ENCODE measurements at regions not wholly inside any gene's neighbourhood (a gene's known extent, or its start where the extent isn't known, plus 50 kb on each side); places are given as distances from the start of the nearest gene placed in this dataset.

DNA sequence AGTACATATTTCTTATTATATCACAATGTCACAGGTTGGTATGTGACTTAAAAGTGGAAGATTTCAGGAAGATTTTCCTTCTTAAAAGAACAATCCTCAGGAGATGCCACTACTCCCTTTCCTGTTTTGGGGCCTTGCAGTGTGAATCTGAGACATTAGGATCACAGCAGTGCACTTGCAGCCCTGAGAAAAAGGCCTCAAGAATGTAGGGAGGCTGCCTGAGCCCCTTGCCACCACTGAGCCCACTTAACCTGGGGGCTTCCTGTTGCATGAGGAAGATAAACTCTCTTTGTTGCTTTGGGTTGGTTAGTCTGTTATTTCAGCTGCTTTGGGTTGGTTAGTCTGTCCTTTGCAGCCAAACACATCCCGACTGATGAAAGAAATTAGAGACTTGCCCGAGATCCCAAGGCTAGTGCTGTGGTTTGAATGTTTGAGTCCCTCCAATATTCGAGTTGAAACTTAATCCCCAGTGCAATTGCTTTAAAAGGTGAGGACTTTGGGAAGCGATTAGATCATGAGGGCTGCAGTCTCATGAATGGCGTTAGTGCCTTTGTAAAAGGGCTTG is 151.3 kb upstream of the SP4 start:
- Histone ChIP-seq H3K9me3 (ENCODE audit: control insufficient read depth, insufficient read depth, low read length) (no peaks in the 10 kb centered on the region), H3K9ac (ENCODE audit: low read depth, low read length) (no peak overlapping the region), H3K27ac (ENCODE audit: low read depth, low read length) (no peak overlapping the region), H3K27me3 (ENCODE audit: control insufficient read depth, insufficient read depth, low read length) (no peaks in the 10 kb centered on the region), H3K36me3 (ENCODE audit: control insufficient read depth, insufficient read depth, low read length) (no peaks in the 10 kb centered on the region), H3K4me1 (ENCODE audit: control insufficient read depth, insufficient read depth, low read length) (peaks cover 10% of the 10 kb centered on the region), H3K4me3 (ENCODE audit: low read depth, low read length) (no peak overlapping the region)

DNA sequence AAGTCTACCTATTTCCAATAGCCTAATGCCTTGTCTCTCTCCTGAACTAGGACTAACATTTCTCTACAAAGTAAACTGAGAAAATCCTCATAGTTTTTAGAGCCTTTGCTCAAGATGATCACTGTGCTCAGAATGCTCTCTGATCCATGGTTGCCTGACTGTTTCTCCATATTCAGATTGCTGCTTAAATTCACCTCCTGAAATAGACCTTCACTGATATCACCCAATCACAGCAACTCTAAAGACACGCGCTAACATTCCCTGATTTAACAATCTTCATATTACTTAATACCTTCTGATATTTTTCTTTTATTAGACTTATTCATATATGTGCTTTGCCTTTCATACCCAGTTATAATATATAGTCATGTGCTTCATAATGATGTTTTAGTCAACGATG is 148.9 kb upstream of the SP4 start:
- no peaks in the 10 kb centered on the region for H3K9me3 ChIP-seq (ENCODE audit: control insufficient read depth, insufficient read depth, low read length)
- no peaks in the 10 kb centered on the region for H3K36me3 ChIP-seq (ENCODE audit: control insufficient read depth, insufficient read depth, low read length)
- peaks cover 10% of the 10 kb centered on the region for H3K4me1 ChIP-seq (ENCODE audit: control insufficient read depth, insufficient read depth, low read length)
- H3K9ac ChIP-seq (ENCODE audit: low read depth, low read length): no peak overlapping the region
- no peak overlapping the region for H3K27ac ChIP-seq (ENCODE audit: low read depth, low read length)
- H3K4me3 ChIP-seq (ENCODE audit: low read depth, low read length): no peak overlapping the region
- H3K27me3 ChIP-seq (ENCODE audit: control insufficient read depth, insufficient read depth, low read length): no peaks in the 10 kb centered on the region

DNA sequence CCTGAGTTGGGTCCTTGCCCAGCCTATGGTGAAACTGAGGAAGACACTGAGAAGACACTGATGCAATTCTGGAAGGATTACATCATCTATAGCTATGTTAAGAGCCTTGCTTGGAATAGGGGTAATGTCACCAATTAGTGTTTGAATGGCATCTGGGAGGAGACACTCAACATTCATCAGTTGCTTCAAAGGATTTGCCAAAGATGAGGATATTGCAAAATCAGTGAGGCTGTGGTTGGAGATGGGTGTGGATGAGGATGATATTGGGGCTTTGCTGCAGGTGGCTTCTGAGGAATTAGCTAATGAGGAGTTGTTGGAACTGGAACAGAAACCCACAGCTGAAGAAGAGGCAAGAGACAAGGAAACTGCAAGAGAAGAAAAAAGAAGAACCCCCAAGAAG is 146.7 kb upstream of the SP4 start:
- H3K9me3 ChIP-seq (ENCODE audit: control insufficient read depth, insufficient read depth, low read length): no peaks in the 10 kb centered on the region
- peaks cover 7% of the 10 kb centered on the region for H3K4me1 ChIP-seq (ENCODE audit: control insufficient read depth, insufficient read depth, low read length)
- H3K36me3 ChIP-seq (ENCODE audit: control insufficient read depth, insufficient read depth, low read length): no peaks in the 10 kb centered on the region
- no peak overlapping the region for H3K4me3 ChIP-seq (ENCODE audit: low read depth, low read length)
- no peaks in the 10 kb centered on the region for H3K27me3 ChIP-seq (ENCODE audit: control insufficient read depth, insufficient read depth, low read length)
- no peak overlapping the region for H3K27ac ChIP-seq (ENCODE audit: low read depth, low read length)
- no peak overlapping the region for H3K9ac ChIP-seq (ENCODE audit: low read depth, low read length)

DNA sequence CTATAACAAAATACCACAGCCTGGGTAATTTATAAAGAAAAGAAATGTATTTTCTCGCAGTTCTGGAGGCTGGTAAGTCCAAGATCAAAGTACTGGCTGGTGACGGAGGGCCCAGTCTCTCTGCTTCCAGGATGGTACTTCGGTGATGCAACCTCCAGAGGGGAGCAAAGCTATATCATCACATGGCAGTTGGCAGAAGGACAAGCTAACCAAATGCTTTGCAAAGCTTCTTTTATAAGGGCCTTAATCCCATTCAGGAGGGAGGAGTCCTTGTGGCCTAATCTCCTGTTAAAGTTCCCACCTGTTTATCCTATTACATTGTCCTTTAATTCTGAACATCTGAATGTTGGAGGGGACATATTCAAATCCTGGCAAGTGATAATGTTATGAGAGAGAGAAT is 134.1 kb upstream of the SP4 start:
- Histone ChIP-seq H3K4me3 (ENCODE audit: low read depth, low read length) (no peak overlapping the region), H3K27ac (ENCODE audit: low read depth, low read length) (no peak overlapping the region), H3K9me3 (ENCODE audit: control insufficient read depth, insufficient read depth, low read length) (no peaks in the 10 kb centered on the region), H3K4me1 (ENCODE audit: control insufficient read depth, insufficient read depth, low read length) (no peaks in the 10 kb centered on the region), H3K27me3 (ENCODE audit: control insufficient read depth, insufficient read depth, low read length) (no peaks in the 10 kb centered on the region), H3K9ac (ENCODE audit: low read depth, low read length) (no peak overlapping the region), H3K36me3 (ENCODE audit: control insufficient read depth, insufficient read depth, low read length) (no peaks in the 10 kb centered on the region)

DNA sequence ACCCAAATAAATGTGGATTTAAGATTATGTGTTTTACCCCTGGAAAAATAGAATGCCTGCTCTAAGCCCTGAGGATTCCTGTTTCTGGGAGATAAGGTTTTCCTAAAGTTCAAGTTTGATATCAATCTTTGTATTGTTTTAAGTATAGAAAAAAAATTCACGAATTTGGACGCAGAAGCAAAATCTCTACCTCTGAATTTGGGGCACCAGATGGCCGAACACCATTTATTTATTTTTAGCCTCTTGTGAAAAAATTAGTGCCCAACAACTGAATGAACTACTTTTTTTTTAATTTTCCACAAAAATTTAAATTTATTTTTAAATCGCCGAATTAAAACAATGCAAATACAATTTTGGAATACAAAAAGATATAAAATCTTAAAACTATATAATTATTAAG is 128.1 kb upstream of the SP4 start:
- Histone ChIP-seq H3K27me3 (ENCODE audit: control insufficient read depth, insufficient read depth, low read length) (no peaks in the 10 kb centered on the region), H3K9me3 (ENCODE audit: control insufficient read depth, insufficient read depth, low read length) (no peaks in the 10 kb centered on the region), H3K9ac (ENCODE audit: low read depth, low read length) (no peak overlapping the region), H3K27ac (ENCODE audit: low read depth, low read length) (no peak overlapping the region), H3K4me3 (ENCODE audit: low read depth, low read length) (no peak overlapping the region), H3K36me3 (ENCODE audit: control insufficient read depth, insufficient read depth, low read length) (no peaks in the 10 kb centered on the region), H3K4me1 (ENCODE audit: control insufficient read depth, insufficient read depth, low read length) (no peaks in the 10 kb centered on the region)

DNA sequence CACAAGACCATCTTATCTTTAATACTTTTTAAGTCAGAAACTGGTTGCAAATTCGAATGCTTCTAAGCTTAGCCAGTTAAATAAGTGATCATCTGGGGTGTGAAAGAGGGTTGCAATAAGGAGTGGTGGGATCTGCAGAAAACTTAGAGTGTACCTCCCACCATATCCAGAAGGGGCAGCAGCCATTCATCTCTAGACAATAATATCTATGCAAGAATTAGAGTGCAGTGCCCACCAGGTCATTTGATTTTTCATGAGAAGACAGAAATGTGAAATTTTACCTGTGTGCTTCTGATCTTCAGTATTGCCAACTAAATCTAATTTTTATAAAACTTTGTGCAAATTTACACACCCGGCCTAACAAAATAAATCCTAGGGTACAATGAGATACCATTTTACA is 127.2 kb upstream of the SP4 start:
- Histone ChIP-seq H3K4me1 (ENCODE audit: control insufficient read depth, insufficient read depth, low read length) (no peaks in the 10 kb centered on the region), H3K27ac (ENCODE audit: low read depth, low read length) (no peak overlapping the region), H3K36me3 (ENCODE audit: control insufficient read depth, insufficient read depth, low read length) (no peaks in the 10 kb centered on the region), H3K27me3 (ENCODE audit: control insufficient read depth, insufficient read depth, low read length) (no peaks in the 10 kb centered on the region), H3K9ac (ENCODE audit: low read depth, low read length) (no peak overlapping the region), H3K4me3 (ENCODE audit: low read depth, low read length) (no peak overlapping the region), H3K9me3 (ENCODE audit: control insufficient read depth, insufficient read depth, low read length) (no peaks in the 10 kb centered on the region)

DNA sequence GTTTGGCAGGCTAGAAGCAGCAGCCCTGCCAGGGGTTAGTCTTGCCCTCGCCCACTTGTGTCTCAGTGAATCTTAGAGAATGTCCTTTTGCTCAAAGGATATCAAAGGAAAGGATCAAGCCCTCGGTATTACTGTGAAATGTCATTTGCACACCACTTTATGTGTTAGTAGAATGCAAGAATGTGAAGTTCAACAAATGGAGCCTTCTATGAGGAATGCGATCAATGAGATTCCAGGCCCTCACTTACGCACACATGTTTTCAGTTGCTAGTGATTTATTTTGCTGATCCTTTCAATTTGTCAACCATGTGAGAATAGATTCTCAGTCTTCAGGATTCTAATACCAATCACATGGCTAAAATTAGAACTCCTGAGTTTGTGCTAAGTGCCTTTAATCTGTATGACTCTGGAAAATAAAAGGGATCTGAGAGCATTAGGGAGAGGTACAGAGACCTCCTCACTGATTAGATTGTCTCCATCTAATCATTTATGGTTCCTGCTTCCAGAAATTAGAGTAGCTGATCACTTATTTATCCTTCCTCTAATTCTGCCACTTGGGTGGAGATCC is 123.0 kb upstream of the SP4 start:
- Histone ChIP-seq H3K9ac (ENCODE audit: low read depth, low read length) (no peak overlapping the region), H3K4me1 (ENCODE audit: control insufficient read depth, insufficient read depth, low read length) (no peaks in the 10 kb centered on the region), H3K36me3 (ENCODE audit: control insufficient read depth, insufficient read depth, low read length) (no peaks in the 10 kb centered on the region), H3K9me3 (ENCODE audit: control insufficient read depth, insufficient read depth, low read length) (peaks cover 12% of the 10 kb centered on the region), H3K4me3 (ENCODE audit: low read depth, low read length) (no peak overlapping the region), H3K27me3 (ENCODE audit: control insufficient read depth, insufficient read depth, low read length) (no peaks in the 10 kb centered on the region), H3K27ac (ENCODE audit: low read depth, low read length) (no peak overlapping the region)

DNA sequence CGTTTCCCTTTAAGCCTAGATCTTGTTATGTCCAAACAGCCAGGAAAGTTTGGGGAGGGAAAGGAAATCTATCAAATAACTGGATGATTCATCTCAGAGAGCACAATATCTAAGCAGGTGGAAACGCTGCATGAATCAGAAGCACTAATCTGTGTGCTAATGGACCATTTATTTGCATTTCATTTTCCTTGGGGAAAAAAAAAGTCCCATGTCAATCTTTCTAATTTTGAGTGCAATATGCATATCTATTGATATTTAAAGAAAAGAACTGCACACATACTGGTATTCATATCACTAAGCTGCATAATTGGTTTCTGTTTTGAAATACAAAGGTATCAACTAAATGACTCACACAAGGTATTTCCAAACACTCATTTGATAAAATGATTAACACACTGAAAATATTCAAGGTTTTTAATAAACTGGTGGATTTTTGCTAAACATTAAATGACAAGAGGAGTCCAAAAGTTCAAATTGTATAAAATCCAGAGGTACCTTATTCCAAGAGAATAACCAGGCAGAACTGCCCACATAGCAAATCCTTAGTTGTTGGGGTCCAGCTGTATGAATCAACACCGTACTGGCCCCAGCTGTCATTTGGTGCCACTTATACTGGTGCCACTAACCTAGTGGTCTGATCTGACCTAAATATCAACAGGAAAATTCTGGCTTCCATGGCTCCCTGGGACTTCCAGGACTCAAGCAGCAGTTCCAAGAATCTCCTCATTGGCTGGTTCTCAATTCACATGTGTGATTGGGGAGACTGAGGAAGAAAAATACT is 122.2 kb upstream of the SP4 start:
- Histone ChIP-seq H3K9me3 (ENCODE audit: control insufficient read depth, insufficient read depth, low read length) (peaks cover 12% of the 10 kb centered on the region), H3K4me3 (ENCODE audit: low read depth, low read length) (no peak overlapping the region)

DNA sequence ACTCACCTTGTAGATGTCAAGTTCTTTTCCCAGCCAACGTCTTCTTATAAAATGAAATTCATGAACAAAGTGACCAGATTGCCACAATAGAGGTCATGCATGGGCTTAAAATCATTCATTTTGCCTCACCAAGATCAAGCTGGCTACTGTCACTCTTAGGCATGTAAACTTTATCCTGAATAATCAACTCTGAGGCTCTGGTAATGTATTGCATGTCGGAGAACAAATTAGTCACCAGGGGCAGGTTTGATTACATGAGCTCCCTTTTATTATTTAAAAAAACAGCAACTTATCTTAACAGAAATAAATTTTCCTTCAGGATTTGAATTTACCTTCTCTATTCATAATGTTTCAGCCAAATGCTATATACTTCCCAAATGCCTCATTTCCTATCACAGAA is 112.9 kb upstream of the SP4 start:
- H3K27me3 ChIP-seq (ENCODE audit: control insufficient read depth, insufficient read depth, low read length): no peaks in the 10 kb centered on the region
- H3K4me3 ChIP-seq (ENCODE audit: low read depth, low read length): no peak overlapping the region

More for the DNA sequence above, 122.2 kb upstream of the SP4 start:
- Histone ChIP-seq H3K36me3 (ENCODE audit: control insufficient read depth, insufficient read depth, low read length) (no peaks in the 10 kb centered on the region), H3K4me1 (ENCODE audit: control insufficient read depth, insufficient read depth, low read length) (no peaks in the 10 kb centered on the region), H3K27me3 (ENCODE audit: control insufficient read depth, insufficient read depth, low read length) (no peaks in the 10 kb centered on the region), H3K27ac (ENCODE audit: low read depth, low read length) (no peak overlapping the region), H3K9ac (ENCODE audit: low read depth, low read length) (no peak overlapping the region)

DNA sequence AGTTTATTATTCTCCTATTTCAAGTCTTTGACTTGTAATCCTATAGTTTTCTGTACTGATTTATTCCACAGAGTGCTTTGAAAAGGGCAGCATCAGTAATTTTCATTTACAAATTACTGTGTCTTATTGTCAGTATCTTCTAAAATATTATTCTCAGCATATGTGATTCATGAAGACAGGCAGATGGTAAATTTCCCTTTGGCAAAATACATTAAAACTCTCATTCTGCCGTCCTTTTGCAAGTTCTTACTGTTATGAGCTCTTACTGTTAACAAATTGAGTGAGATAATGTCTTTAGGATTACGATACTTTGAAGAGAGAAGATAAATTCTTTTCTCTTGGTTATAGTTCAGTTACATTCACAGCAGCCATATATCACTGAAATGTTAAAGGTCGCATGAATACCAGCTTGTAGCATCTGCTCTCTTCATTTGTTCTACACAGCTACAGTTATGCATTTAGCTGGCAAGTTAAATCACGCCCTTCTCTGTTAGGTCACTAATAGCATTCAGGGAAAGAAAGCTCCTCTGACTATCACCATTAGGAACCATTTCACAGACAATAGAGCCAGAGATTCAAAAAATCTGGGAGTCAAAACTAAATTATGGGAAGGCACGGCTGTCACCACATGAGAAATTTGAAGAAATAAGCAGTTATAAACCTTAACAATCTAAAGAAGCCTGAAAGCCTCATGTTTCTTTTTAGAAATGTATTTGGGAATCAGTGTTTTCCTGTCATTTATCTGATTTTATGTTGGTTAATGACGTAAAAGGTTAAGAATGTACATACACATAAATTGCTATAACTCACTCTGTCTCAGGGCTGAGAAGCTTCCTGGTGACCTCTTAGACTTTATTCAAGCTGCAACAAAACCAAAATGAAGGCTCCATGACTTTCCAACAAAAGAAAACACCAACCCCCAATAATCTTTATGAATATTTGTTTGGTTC is 109.6 kb upstream of the SP4 start:
- Histone ChIP-seq H3K4me3 (ENCODE audit: low read depth, low read length) (no peak overlapping the region), H3K27me3 (ENCODE audit: control insufficient read depth, insufficient read depth, low read length) (no peaks in the 10 kb centered on the region), H3K36me3 (ENCODE audit: control insufficient read depth, insufficient read depth, low read length) (no peaks in the 10 kb centered on the region), H3K9ac (ENCODE audit: low read depth, low read length) (no peak overlapping the region), H3K27ac (ENCODE audit: low read depth, low read length) (no peak overlapping the region), H3K9me3 (ENCODE audit: control insufficient read depth, insufficient read depth, low read length) (no peaks in the 10 kb centered on the region), H3K4me1 (ENCODE audit: control insufficient read depth, insufficient read depth, low read length) (peaks cover 21% of the 10 kb centered on the region; the same call in 1 of the 2 replicates)

More for the DNA sequence above, 112.9 kb upstream of the SP4 start:
- H3K36me3 ChIP-seq (ENCODE audit: control insufficient read depth, insufficient read depth, low read length): no peaks in the 10 kb centered on the region
- H3K9ac ChIP-seq (ENCODE audit: low read depth, low read length): no peak overlapping the region
- H3K9me3 ChIP-seq (ENCODE audit: control insufficient read depth, insufficient read depth, low read length): no peaks in the 10 kb centered on the region
- H3K27ac ChIP-seq (ENCODE audit: low read depth, low read length): no peak overlapping the region
- peaks cover 21% of the 10 kb centered on the region; the same call in 1 of the 2 replicates for H3K4me1 ChIP-seq (ENCODE audit: control insufficient read depth, insufficient read depth, low read length)

Measured in HUES48 (cell line).